Lower lobe of right lung (tissue), 2 donors: ENCODE measurements at regions not wholly inside any gene's neighbourhood (a gene's known extent, or its start where the extent isn't known, plus 50 kb on each side); places are given as distances from the start of the nearest gene placed in this dataset.

Source experiments
- ATAC-seq, 2 donors: fragments of 200-7000 bp; cut with Tn5 transposase; one replicate each; pipeline ENCODE4 v1.9.1; 2020 to 2022; ENCODE audit warnings: mild to moderate bottlenecking in 2 of 2, moderate library complexity in 2 of 2
- DNase-seq: peaks from one replicate; pipeline ENCODE4 v3.0.0-alpha.2; 2020
- H3K27ac ChIP-seq: fragments of 200-600 bp; one replicate; pipeline ENCODE4 v1.8.0; 2022
- H3K27me3 ChIP-seq: fragments of 200-600 bp; one replicate; pipeline ENCODE4 v1.8.0; 2022; ENCODE audit warnings: low read depth
- H3K36me3 ChIP-seq: fragments of 200-600 bp; one replicate; pipeline ENCODE4 v1.8.0; 2022; ENCODE audit warnings: mild to moderate bottlenecking
- H3K4me1 ChIP-seq: fragments of 200-600 bp; one replicate; pipeline ENCODE4 v1.8.0; 2022
- H3K4me3 ChIP-seq: fragments of 200-600 bp; one replicate; pipeline ENCODE4 v1.8.0; 2022; ENCODE audit warnings: mild to moderate bottlenecking
- H3K9me3 ChIP-seq: fragments of 200-600 bp; one replicate; pipeline ENCODE4 v1.8.0; 2022
- intact Hi-C: fragments of 100-400 bp; cut with DNase I; formaldehyde crosslinking; loops from one replicate; pipeline ENCODE4 v1.11.0; 2022
- TF ChIP-seq, protein P1 (sequence below): fragments of 200-600 bp; IDR thresholded peaks from one replicate; pipeline ENCODE4 v1.8.0; 2022; ENCODE audit warnings: antibody characterized with exemption, mild to moderate bottlenecking
- donor health status: DM: no; HTN: yes; CAD: no; lungs with severe emphysema.

DNA sequence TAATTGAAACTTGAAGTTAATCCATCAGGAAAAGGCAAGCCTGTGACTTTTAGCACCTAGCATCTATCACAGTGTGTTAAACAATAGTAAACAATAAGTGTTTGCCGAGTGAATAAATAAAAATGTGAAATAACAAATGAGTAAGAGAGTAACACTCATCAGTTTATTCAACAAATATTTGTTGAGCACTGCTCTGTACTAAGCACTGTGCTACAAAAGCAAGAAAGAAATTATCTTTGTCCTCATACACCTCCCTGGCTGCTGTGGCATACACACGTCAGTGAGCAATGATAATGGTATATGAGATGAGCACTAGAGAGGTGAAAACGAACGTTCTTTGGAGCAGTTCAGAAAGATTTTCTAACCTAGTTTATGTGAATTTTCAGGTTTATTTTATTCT lies 295.0 kb upstream of the LRRC7 start:
- Histone ChIP-seq H3K9me3 (no peaks in the 10 kb centered on the region), H3K27ac (no peak overlapping the region), H3K27me3 (no peaks in the 10 kb centered on the region), H3K4me1 (no peaks in the 10 kb centered on the region), H3K36me3 (no peaks in the 10 kb centered on the region), H3K4me3 (no peak overlapping the region)
- intact Hi-C loops = no loop called here
- no peak for DNase-seq
- TF ChIP-seq, protein P1, sequence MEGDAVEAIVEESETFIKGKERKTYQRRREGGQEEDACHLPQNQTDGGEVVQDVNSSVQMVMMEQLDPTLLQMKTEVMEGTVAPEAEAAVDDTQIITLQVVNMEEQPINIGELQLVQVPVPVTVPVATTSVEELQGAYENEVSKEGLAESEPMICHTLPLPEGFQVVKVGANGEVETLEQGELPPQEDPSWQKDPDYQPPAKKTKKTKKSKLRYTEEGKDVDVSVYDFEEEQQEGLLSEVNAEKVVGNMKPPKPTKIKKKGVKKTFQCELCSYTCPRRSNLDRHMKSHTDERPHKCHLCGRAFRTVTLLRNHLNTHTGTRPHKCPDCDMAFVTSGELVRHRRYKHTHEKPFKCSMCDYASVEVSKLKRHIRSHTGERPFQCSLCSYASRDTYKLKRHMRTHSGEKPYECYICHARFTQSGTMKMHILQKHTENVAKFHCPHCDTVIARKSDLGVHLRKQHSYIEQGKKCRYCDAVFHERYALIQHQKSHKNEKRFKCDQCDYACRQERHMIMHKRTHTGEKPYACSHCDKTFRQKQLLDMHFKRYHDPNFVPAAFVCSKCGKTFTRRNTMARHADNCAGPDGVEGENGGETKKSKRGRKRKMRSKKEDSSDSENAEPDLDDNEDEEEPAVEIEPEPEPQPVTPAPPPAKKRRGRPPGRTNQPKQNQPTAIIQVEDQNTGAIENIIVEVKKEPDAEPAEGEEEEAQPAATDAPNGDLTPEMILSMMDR = no peak
- no peak for ATAC-seq

DNA sequence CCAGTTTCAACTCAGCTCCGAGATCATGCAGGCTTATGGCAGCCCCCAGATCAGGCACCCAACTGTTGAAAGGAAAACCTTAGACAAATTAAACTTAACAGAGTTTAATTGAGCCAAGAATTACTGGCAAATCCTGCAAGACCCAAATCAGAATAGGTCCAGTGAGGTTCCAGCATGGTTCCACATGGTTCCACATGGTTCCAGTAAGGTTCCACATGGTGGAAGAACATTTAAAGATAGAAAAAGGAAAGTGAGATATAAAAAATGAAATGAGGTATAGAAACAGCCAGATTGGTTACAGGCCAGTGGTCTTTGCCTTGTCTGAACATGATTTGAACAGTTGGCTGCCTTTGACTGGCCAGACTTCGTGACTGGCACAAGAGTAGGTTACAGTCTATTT lies 288.8 kb upstream of the LRRC7 start:
- no peaks in the 10 kb centered on the region for H3K9me3 ChIP-seq
- intact Hi-C loops = no loop called here
- no peak overlapping the region for H3K4me3 ChIP-seq
- no peak overlapping the region for H3K27ac ChIP-seq
- no peak for DNase-seq
- no peaks in the 10 kb centered on the region for H3K27me3 ChIP-seq
- ATAC-seq = no peak
- H3K4me1 ChIP-seq = no peaks in the 10 kb centered on the region
- H3K36me3 ChIP-seq = no peaks in the 10 kb centered on the region
- TF ChIP-seq, protein P1 = no peak

DNA sequence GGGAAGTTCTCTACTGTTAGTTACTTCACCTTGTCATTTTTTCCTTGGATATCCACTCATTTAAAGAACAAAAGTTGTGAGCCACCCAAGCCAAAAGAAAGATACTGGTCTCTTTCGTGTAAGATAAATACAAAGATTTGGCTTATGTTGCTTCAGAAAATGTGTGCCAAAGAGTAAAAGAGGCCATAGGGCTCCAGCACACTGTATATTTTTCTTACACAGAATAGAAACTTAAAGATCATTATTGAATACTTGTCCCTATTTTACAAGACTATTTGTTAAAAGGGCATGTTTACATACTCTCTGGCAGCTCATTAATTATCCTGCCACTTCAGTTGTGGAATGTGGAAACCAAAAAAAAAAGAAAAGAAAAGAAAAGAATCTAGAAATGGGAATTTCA lies 284.2 kb upstream of the LRRC7 start:
- ATAC-seq (no peak), DNase-seq (no peak)
- intact Hi-C loops = no loop called here
- no peaks in the 10 kb centered on the region for H3K36me3 ChIP-seq
- no peak overlapping the region for H3K27ac ChIP-seq
- H3K4me3 ChIP-seq = no peak overlapping the region
- TF ChIP-seq, protein P1 = no peak
- H3K4me1 ChIP-seq = no peaks in the 10 kb centered on the region
- H3K9me3 ChIP-seq = no peaks in the 10 kb centered on the region
- no peaks in the 10 kb centered on the region for H3K27me3 ChIP-seq

DNA sequence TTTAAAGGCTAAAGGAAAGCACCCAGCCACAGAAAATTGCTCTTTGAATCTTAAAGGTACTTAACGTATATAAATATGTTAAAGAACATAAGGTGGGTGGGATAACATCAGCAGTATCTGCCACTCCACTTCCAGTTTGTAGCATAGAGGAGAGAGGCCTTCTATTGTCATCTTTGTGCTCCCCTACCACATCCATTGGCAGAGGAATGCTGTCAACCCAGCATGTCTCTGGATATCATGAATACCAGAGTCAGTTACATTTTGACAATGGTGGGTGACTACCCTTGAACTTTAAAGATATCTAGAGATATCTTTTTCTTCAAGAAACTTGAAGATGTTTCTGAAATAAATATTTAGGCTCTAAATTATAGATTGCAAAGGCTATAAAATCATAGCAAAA lies 283.2 kb upstream of the LRRC7 start:
- TF ChIP-seq, protein P1 = no peak
- Histone ChIP-seq H3K9me3 (no peaks in the 10 kb centered on the region), H3K4me1 (no peaks in the 10 kb centered on the region), H3K27me3 (no peaks in the 10 kb centered on the region), H3K36me3 (no peaks in the 10 kb centered on the region), H3K4me3 (no peak overlapping the region), H3K27ac (no peak overlapping the region)
- intact Hi-C loops = no loop called here
- DNase-seq = no peak
- ATAC-seq = no peak

DNA sequence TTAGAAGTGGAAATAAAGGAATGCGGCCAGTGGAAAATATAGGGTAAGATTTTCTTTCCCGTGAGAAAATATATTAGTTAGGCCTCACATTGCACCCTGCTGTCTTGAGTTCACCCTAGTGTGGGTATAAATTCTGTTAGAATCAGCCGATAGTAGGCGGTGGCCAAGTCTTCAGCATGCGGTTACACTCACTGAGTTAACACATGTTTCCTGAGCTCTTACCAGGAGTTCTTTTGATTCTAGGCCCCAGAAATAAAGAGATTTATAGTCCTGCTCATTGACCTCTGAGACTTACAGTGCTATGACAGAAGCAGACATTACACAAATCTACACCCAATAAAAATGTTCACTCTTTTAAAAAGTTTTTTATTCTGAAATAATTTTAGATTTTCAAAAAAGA lies 279.3 kb upstream of the LRRC7 start:
- TF ChIP-seq, protein P1 = no peak
- ATAC-seq (no peak), DNase-seq (no peak)
- no peaks in the 10 kb centered on the region for H3K36me3 ChIP-seq
- H3K9me3 ChIP-seq = no peaks in the 10 kb centered on the region
- H3K4me1 ChIP-seq = no peaks in the 10 kb centered on the region
- intact Hi-C loops = no loop called here
- H3K27ac ChIP-seq = no peak overlapping the region
- H3K4me3 ChIP-seq = no peak overlapping the region
- no peaks in the 10 kb centered on the region for H3K27me3 ChIP-seq

DNA sequence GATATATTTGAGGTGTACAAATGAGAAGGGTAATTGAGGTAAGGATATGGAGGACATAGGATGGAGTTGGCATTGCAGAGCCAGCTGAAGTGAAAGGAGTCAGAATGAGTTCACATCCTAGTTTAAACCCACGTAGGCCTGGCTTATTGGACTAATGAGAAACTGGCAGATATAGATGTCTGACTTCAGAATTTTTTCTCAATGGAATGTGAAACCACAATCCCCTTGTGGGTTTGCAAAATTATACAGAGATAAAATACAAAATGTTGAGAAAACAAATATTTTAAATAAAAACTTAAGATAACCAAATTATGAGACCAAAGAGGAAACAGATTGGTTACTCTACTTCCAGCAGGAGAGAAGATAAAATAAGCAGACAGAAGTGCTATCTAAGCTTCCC lies 277.4 kb upstream of the LRRC7 start:
- TF ChIP-seq, protein P1 = no peak
- Histone ChIP-seq H3K27ac (no peak overlapping the region), H3K4me1 (no peaks in the 10 kb centered on the region), H3K9me3 (no peaks in the 10 kb centered on the region), H3K36me3 (no peaks in the 10 kb centered on the region), H3K4me3 (no peak overlapping the region), H3K27me3 (no peaks in the 10 kb centered on the region)
- ATAC-seq (no peak), DNase-seq (no peak)
- intact Hi-C loops = no loop called here
